ENCODE measurements at regions not wholly inside any gene's neighbourhood (a gene's known extent, or its start where the extent isn't known, plus 50 kb on each side); places are given as distances from the start of the nearest gene placed in this dataset.
"Not testable (repeated sequence)": the region's sequence is repeated elsewhere in the genome, so short reads cannot be mapped to it uniquely, and the experiment has no call there.

GRCh38 chr4:38483628-38484027, 180.4 kb upstream of the KLF3 start:
- CTCF ChIA-PET; ATAC-seq; H3K27ac Mint-ChIP-seq; POLR2A ChIA-PET; H3K9me3 Mint-ChIP-seq (ENCODE audit: insufficient read depth); H3K27me3 Mint-ChIP-seq (ENCODE audit: low read depth); H3K36me3 Mint-ChIP-seq (ENCODE audit: low read depth); H3K4me3 Mint-ChIP-seq; H3K4me1 Mint-ChIP-seq (ENCODE audit: low read depth); DNase-seq: not testable (repeated sequence)

GRCh38 chr4:38489011-38489861, 174.8 kb upstream of the KLF3 start:
- Mint-ChIP-seq H3K4me1 (ENCODE audit: low read depth) (peaks cover 34% of the 10 kb centered on the region), H3K36me3 (ENCODE audit: low read depth) (no peaks in the 10 kb centered on the region), H3K4me3 (no peak overlapping the region), H3K9me3 (ENCODE audit: insufficient read depth) (no peaks in the 10 kb centered on the region), H3K27me3 (ENCODE audit: low read depth) (no peaks in the 10 kb centered on the region), H3K27ac (peak overlapping the region; percentile 47)
- ChIA-PET POLR2A (interaction anchor here (0.6 kb wide), 1 partner anchor 175 kb away, joined by 3 read pairs; no protein-coding TSS in a partner anchor), CTCF (interaction anchor here (0.8 to 1.5 kb wide), 2 partner anchors 242 to 309 kb away, joined by 3 to 5 read pairs; no protein-coding TSS in a partner anchor)
- ATAC-seq (no peak), DNase-seq (no peak)

GRCh38 chr4:38489924-38490639, 173.9 kb upstream of the KLF3 start:
- no peak overlapping the region for H3K4me3 Mint-ChIP-seq
- ChIA-PET POLR2A (interaction anchor here (0.9 kb wide), 1 partner anchor 19 kb away, joined by 4 read pairs; no protein-coding TSS in a partner anchor), CTCF (interaction anchor here (0.8 to 1.5 kb wide), 2 partner anchors 241 to 310 kb away, joined by 3 to 5 read pairs; no protein-coding TSS in a partner anchor)
- no peaks in the 10 kb centered on the region for H3K9me3 Mint-ChIP-seq (ENCODE audit: insufficient read depth)
- H3K27ac Mint-ChIP-seq, result peak overlapping the region; percentile 82
- H3K27me3 Mint-ChIP-seq (ENCODE audit: low read depth), result no peaks in the 10 kb centered on the region
- ATAC-seq (peak; percentile 53), DNase-seq (no peak)
- H3K4me1 Mint-ChIP-seq (ENCODE audit: low read depth), result peaks cover 34% of the 10 kb centered on the region
- H3K36me3 Mint-ChIP-seq (ENCODE audit: low read depth), result no peaks in the 10 kb centered on the region

- Mint-ChIP-seq H3K27me3 (ENCODE audit: low read depth) (no peaks in the 10 kb centered on the region), H3K27ac (no peak overlapping the region), H3K4me1 (ENCODE audit: low read depth) (peaks cover 34% of the 10 kb centered on the region), H3K36me3 (ENCODE audit: low read depth) (no peaks in the 10 kb centered on the region), H3K4me3 (no peak overlapping the region), H3K9me3 (ENCODE audit: insufficient read depth) (no peaks in the 10 kb centered on the region)
- ChIA-PET CTCF (no interaction called here), POLR2A (interaction anchor here (0.9 kb wide), 1 partner anchor 19 kb away, joined by 4 read pairs; no protein-coding TSS in a partner anchor)
- ATAC-seq (no peak), DNase-seq (no peak)
Observed at GRCh38 chr4:38490753-38491446, 173.1 kb upstream of the KLF3 start.

GRCh38 chr4:38491854-38492478, 172.0 kb upstream of the KLF3 start:
- POLR2A ChIA-PET, result no interaction called here
- H3K9me3 Mint-ChIP-seq (ENCODE audit: insufficient read depth), result no peaks in the 10 kb centered on the region
- DNase-seq (no peak), ATAC-seq (no peak)
- CTCF ChIA-PET, result interaction anchor here (1.7 kb wide), 1 partner anchor 312 kb away, joined by 6 read pairs; no protein-coding TSS in a partner anchor
- H3K36me3 Mint-ChIP-seq (ENCODE audit: low read depth), result no peaks in the 10 kb centered on the region
- no peak overlapping the region for H3K27ac Mint-ChIP-seq
- H3K4me1 Mint-ChIP-seq (ENCODE audit: low read depth), result peaks cover 34% of the 10 kb centered on the region
- H3K4me3 Mint-ChIP-seq, result no peak overlapping the region
- no peaks in the 10 kb centered on the region for H3K27me3 Mint-ChIP-seq (ENCODE audit: low read depth)

GRCh38 chr4:38493066-38493465, 170.9 kb upstream of the KLF3 start:
- DNase-seq, result no peak
- CTCF ChIA-PET, result interaction anchor here (1.7 kb wide), 1 partner anchor 313 kb away, joined by 6 read pairs; no protein-coding TSS in a partner anchor
- no peak for ATAC-seq
- POLR2A ChIA-PET, result no interaction called here
- Mint-ChIP-seq H3K4me3 (no peak overlapping the region), H3K4me1 (ENCODE audit: low read depth) (peaks cover 34% of the 10 kb centered on the region), H3K27me3 (ENCODE audit: low read depth) (peaks cover 2% of the 10 kb centered on the region), H3K36me3 (ENCODE audit: low read depth) (no peaks in the 10 kb centered on the region), H3K9me3 (ENCODE audit: insufficient read depth) (no peaks in the 10 kb centered on the region), H3K27ac (no peak overlapping the region)

- CTCF ChIA-PET, result no interaction called here
- peaks cover 2% of the 10 kb centered on the region for H3K27me3 Mint-ChIP-seq (ENCODE audit: low read depth)
- no peak overlapping the region for H3K4me3 Mint-ChIP-seq
- ATAC-seq, result no peak
- peaks cover 18% of the 10 kb centered on the region for H3K4me1 Mint-ChIP-seq (ENCODE audit: low read depth)
- H3K9me3 Mint-ChIP-seq (ENCODE audit: insufficient read depth), result no peaks in the 10 kb centered on the region
- no peaks in the 10 kb centered on the region for H3K36me3 Mint-ChIP-seq (ENCODE audit: low read depth)
- DNase-seq, result no peak
- no peak overlapping the region for H3K27ac Mint-ChIP-seq
- POLR2A ChIA-PET, result interaction anchor here (0.6 kb wide), 1 partner anchor 45 kb away, joined by 3 read pairs; no protein-coding TSS in a partner anchor
Observed at GRCh38 chr4:38495446-38495845, 168.6 kb upstream of the KLF3 start.

GRCh38 chr4:38497121-38497520, 166.9 kb upstream of the KLF3 start:
- no peak for ATAC-seq
- POLR2A ChIA-PET, result no interaction called here
- no peak for DNase-seq
- Mint-ChIP-seq H3K27me3 (ENCODE audit: low read depth) (peaks cover 2% of the 10 kb centered on the region), H3K4me3 (no peak overlapping the region), H3K4me1 (ENCODE audit: low read depth) (peaks cover 9% of the 10 kb centered on the region), H3K9me3 (ENCODE audit: insufficient read depth) (no peaks in the 10 kb centered on the region), H3K36me3 (ENCODE audit: low read depth) (no peaks in the 10 kb centered on the region), H3K27ac (no peak overlapping the region)
- CTCF ChIA-PET, result interaction anchor here (1.1 kb wide), 1 partner anchor 178 kb away, joined by 3 read pairs; no protein-coding TSS in a partner anchor

GRCh38 chr4:38499101-38499500, 164.9 kb upstream of the KLF3 start:
- ATAC-seq (no peak), DNase-seq (no peak)
- no peaks in the 10 kb centered on the region for H3K9me3 Mint-ChIP-seq (ENCODE audit: insufficient read depth)
- H3K36me3 Mint-ChIP-seq (ENCODE audit: low read depth), result no peaks in the 10 kb centered on the region
- CTCF ChIA-PET, result no interaction called here
- H3K27ac Mint-ChIP-seq, result no peak overlapping the region
- POLR2A ChIA-PET, result no interaction called here
- H3K27me3 Mint-ChIP-seq (ENCODE audit: low read depth), result peaks cover 2% of the 10 kb centered on the region
- H3K4me1 Mint-ChIP-seq (ENCODE audit: low read depth), result peaks cover 11% of the 10 kb centered on the region
- H3K4me3 Mint-ChIP-seq, result no peak overlapping the region

GRCh38 chr4:38500433-38500832, 163.6 kb upstream of the KLF3 start:
- ATAC-seq, result no peak
- CTCF ChIA-PET, result no interaction called here
- peaks cover 2% of the 10 kb centered on the region for H3K27me3 Mint-ChIP-seq (ENCODE audit: low read depth)

GRCh38 chr4:38501698-38502097, 162.3 kb upstream of the KLF3 start:
- Mint-ChIP-seq H3K27me3 (ENCODE audit: low read depth) (peaks cover 4% of the 10 kb centered on the region), H3K27ac (no peak overlapping the region), H3K9me3 (ENCODE audit: insufficient read depth) (peaks cover 4% of the 10 kb centered on the region), H3K36me3 (ENCODE audit: low read depth) (peaks cover 5% of the 10 kb centered on the region), H3K4me3 (no peak overlapping the region), H3K4me1 (ENCODE audit: low read depth) (peaks cover 22% of the 10 kb centered on the region)
- ChIA-PET CTCF (no interaction called here), POLR2A (no interaction called here)
- ATAC-seq (no peak), DNase-seq (no peak)

More at GRCh38 chr4:38500433-38500832, 163.6 kb upstream of the KLF3 start:
- no peak for DNase-seq
- no peaks in the 10 kb centered on the region for H3K9me3 Mint-ChIP-seq (ENCODE audit: insufficient read depth)
- no peak overlapping the region for H3K4me3 Mint-ChIP-seq
- POLR2A ChIA-PET, result no interaction called here
- H3K27ac Mint-ChIP-seq, result no peak overlapping the region
- peaks cover 13% of the 10 kb centered on the region for H3K4me1 Mint-ChIP-seq (ENCODE audit: low read depth)
- H3K36me3 Mint-ChIP-seq (ENCODE audit: low read depth), result peaks cover 3% of the 10 kb centered on the region

All from activated CD8-positive, alpha-beta T cell treated with anti-CD3 and anti-CD28 coated beads, Interleukin-2, amount 10 ng/mL, durations not matched to agents 7 days and 5 days (primary cell).